Parathyroid adenoma (tissue), 2 donors: ENCODE measurements at regions not wholly inside any gene's neighbourhood (a gene's known extent, or its start where the extent isn't known, plus 50 kb on each side); places are given as distances from the start of the nearest gene placed in this dataset.
A peak's percentile ranks its signal among the peaks of the same experiment; 100 is the strongest.

Source experiments
- H2AFZ ChIP-seq: fragments of 300-600 bp; sonication (generic); one replicate; pipeline ENCODE4 v1.7.0; 2017; ENCODE audit warnings: antibody characterized with exemption, mild to moderate bottlenecking
- H3K27ac ChIP-seq: fragments of 300-600 bp; sonication (generic); one replicate; pipeline ENCODE4 v1.7.0; 2017
- H3K27me3 ChIP-seq: fragments of 300-600 bp; sonication (generic); one replicate; pipeline ENCODE4 v1.7.0; 2017; ENCODE audit warnings: low read length; ENCODE audit not compliant: control insufficient read depth, insufficient read depth
- H3K36me3 ChIP-seq: fragments of 300-600 bp; sonication (generic); one replicate; pipeline ENCODE4 v1.7.0; 2017; ENCODE audit warnings: low read length; ENCODE audit not compliant: control insufficient read depth, insufficient read depth
- H3K4me1 ChIP-seq: fragments of 300-600 bp; sonication (generic); one replicate; pipeline ENCODE4 v1.7.0; 2017; ENCODE audit warnings: control low read depth
- H3K4me2 ChIP-seq: fragments of 300-600 bp; sonication (generic); one replicate; pipeline ENCODE4 v1.7.0; 2017; ENCODE audit warnings: low read length
- H3K4me3 ChIP-seq: fragments of 300-600 bp; sonication (generic); one replicate; pipeline ENCODE4 v1.7.0; 2017; ENCODE audit warnings: low read depth, low read length
- H3K79me2 ChIP-seq: fragments of 300-600 bp; sonication (generic); one replicate; pipeline ENCODE4 v1.7.0; 2017; ENCODE audit warnings: control low read depth
- H3K9ac ChIP-seq: fragments of 300-600 bp; sonication (generic); one replicate; pipeline ENCODE4 v1.7.0; 2017; ENCODE audit warnings: mild to moderate bottlenecking
- H3K9me3 ChIP-seq: fragments of 300-600 bp; sonication (generic); one replicate; pipeline ENCODE4 v1.7.0; 2017; ENCODE audit warnings: low read length; ENCODE audit not compliant: control insufficient read depth
- TF ChIP-seq, protein P1 (sequence below): fragments of 300-600 bp; sonication (generic); IDR thresholded peaks from one replicate; pipeline ENCODE4 v1.7.0; 2017; ENCODE audit warnings: antibody characterized with exemption, mild to moderate bottlenecking
- donor health status: primary hyperparathyroidism.

- Histone ChIP-seq H3K4me2 (peak overlapping the region; percentile 27), H3K4me1 (peaks cover 42% of the 10 kb centered on the region), H3K79me2 (no peaks in the 10 kb centered on the region), H2AFZ (no peak overlapping the region), H3K27me3 (no peaks in the 10 kb centered on the region), H3K27ac (peak overlapping the region; percentile 81), H3K36me3 (no peaks in the 10 kb centered on the region), H3K4me3 (no peak overlapping the region), H3K9ac (no peak overlapping the region), H3K9me3 (no peaks in the 10 kb centered on the region)
- TF ChIP-seq, protein P1, sequence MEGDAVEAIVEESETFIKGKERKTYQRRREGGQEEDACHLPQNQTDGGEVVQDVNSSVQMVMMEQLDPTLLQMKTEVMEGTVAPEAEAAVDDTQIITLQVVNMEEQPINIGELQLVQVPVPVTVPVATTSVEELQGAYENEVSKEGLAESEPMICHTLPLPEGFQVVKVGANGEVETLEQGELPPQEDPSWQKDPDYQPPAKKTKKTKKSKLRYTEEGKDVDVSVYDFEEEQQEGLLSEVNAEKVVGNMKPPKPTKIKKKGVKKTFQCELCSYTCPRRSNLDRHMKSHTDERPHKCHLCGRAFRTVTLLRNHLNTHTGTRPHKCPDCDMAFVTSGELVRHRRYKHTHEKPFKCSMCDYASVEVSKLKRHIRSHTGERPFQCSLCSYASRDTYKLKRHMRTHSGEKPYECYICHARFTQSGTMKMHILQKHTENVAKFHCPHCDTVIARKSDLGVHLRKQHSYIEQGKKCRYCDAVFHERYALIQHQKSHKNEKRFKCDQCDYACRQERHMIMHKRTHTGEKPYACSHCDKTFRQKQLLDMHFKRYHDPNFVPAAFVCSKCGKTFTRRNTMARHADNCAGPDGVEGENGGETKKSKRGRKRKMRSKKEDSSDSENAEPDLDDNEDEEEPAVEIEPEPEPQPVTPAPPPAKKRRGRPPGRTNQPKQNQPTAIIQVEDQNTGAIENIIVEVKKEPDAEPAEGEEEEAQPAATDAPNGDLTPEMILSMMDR: no peak
Observed at GRCh38 chr5:68458416-68459021, 243.0 kb downstream of the PIK3R1 start.

DNA sequence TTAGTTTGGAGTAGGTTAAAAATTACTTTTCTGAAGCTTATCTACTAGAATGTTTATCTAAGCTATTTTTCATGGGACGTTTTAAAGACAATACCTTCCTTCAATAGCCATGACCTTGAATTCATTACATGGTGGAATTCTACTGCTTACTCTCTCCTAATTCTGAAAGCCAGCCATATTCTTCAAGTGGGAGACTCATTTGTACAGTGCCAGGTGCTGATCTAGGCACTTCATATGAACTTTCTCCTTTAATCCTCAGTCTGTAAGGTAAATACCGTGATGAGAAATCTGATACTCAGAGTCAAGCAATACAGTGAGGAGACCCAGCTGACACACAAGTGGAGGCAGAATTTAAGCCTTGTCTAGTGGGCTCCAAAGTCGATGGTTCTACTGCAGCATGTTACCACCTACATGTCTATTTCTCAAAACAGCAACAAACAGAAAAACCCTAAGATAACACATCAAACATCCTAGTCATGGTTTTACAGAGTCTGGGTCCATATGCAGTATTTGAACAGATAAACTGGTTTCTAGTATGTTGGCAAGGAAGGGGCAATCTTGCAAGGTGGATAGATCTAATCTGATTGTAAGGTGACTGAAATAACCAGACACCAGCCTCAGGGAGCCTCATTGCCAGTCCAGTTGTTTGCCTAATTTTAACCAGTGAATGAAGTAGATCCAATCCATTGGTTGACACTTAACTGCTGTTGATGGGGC is 243.7 kb downstream of the PIK3R1 start:
- Histone ChIP-seq H3K79me2 (no peaks in the 10 kb centered on the region), H3K36me3 (no peaks in the 10 kb centered on the region)

GRCh38 chr5:68459810-68460139 is 244.2 kb downstream of the PIK3R1 start:
- no peak overlapping the region for H3K9ac ChIP-seq
- H3K4me1 ChIP-seq: peaks cover 42% of the 10 kb centered on the region
- H3K4me3 ChIP-seq: no peak overlapping the region
- no peak overlapping the region for H3K4me2 ChIP-seq
- H3K36me3 ChIP-seq: no peaks in the 10 kb centered on the region
- H2AFZ ChIP-seq: peak overlapping the region; percentile 61
- no peaks in the 10 kb centered on the region for H3K79me2 ChIP-seq
- peak overlapping the region; percentile 81 for H3K27ac ChIP-seq
- TF ChIP-seq, protein P1: no peak
- no peaks in the 10 kb centered on the region for H3K27me3 ChIP-seq
- H3K9me3 ChIP-seq: no peaks in the 10 kb centered on the region

More for the DNA sequence above, 243.7 kb downstream of the PIK3R1 start:
- TF ChIP-seq, protein P1: no peak
- peaks cover 42% of the 10 kb centered on the region for H3K4me1 ChIP-seq
- no peaks in the 10 kb centered on the region for H3K27me3 ChIP-seq
- peak overlapping the region; percentile 61 for H2AFZ ChIP-seq
- peak overlapping the region; percentile 27 for H3K4me2 ChIP-seq
- no peak overlapping the region for H3K9ac ChIP-seq
- no peaks in the 10 kb centered on the region for H3K9me3 ChIP-seq
- no peak overlapping the region for H3K4me3 ChIP-seq
- peak overlapping the region; percentile 81 for H3K27ac ChIP-seq

DNA sequence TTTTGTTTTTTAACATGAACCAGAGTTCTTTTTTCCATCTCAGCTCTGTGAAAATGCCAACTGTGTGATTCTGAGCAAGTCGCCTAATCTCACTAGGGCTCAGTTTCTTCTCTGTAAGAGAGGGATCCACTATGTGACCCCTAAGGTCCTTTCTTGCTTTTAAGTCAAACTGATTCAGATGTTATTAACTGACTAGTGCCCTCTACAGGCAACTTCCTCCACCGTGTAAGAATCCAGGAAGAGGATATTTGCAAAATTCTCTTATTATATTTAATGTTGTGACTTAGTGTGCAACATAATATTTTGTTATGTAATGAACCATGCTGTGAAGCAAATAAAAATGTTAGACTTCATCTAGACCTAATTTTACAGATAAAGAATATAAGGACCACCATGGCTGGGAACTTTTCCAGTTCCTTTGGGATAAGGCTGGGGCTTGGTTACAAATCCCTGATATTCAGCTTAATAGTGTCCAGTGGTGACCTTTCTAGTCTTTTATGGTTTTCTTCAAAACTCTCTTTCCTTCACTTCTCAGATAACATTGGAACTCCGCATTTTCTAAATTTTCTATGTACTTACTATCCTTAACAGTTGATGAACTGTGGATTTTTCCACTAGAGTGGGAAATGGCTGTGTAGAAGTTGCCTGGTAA is 244.7 kb downstream of the PIK3R1 start:
- Histone ChIP-seq H3K4me3 (no peak overlapping the region), H3K27ac (peak overlapping the region; percentile 81), H3K79me2 (no peaks in the 10 kb centered on the region), H3K4me1 (peaks cover 42% of the 10 kb centered on the region), H2AFZ (peak overlapping the region; percentile 61), H3K36me3 (no peaks in the 10 kb centered on the region), H3K4me2 (no peak overlapping the region), H3K27me3 (no peaks in the 10 kb centered on the region), H3K9ac (no peak overlapping the region), H3K9me3 (no peaks in the 10 kb centered on the region)
- TF ChIP-seq, protein P1: peak; percentile 75
